ENCODE measurements at regions not wholly inside any gene's neighbourhood (a gene's known extent, or its start where the extent isn't known, plus 50 kb on each side); places are given as distances from the start of the nearest gene placed in this dataset.

GRCh38 chr18:42437646-42438045, 482.6 kb downstream of the PIK3C3 start:
- Mint-ChIP-seq H3K36me3 (no peaks in the 10 kb centered on the region), H3K27ac (no peak overlapping the region), H3K9me3 (peaks cover 6 to 7% of the 10 kb centered on the region in 2 donors)
- DNase-seq (ENCODE audit: low spot score in 2 of 2) (no peak), ATAC-seq (no peak)

GRCh38 chr18:42442656-42443055, 487.6 kb downstream of the PIK3C3 start:
- ATAC-seq (no peak), DNase-seq (ENCODE audit: low spot score in 2 of 2) (no peak)
- Mint-ChIP-seq H3K27ac (no peak overlapping the region), H3K36me3 (no peaks in the 10 kb centered on the region), H3K9me3 (peaks cover 19 to 23% of the 10 kb centered on the region in 2 donors)

- H3K27ac Mint-ChIP-seq: no peak overlapping the region
- DNase-seq (ENCODE audit: low spot score in 2 of 2): no peak
- ATAC-seq: no peak
- H3K9me3 Mint-ChIP-seq: peaks cover 28 to 36% of the 10 kb centered on the region in 2 donors
- H3K36me3 Mint-ChIP-seq: peaks cover 0 to 7% of the 10 kb centered on the region in 2 donors
Observed at GRCh38 chr18:42444349-42444748, 489.3 kb downstream of the PIK3C3 start.

GRCh38 chr18:42445359-42445758, 490.3 kb downstream of the PIK3C3 start:
- DNase-seq (ENCODE audit: low spot score in 2 of 2): no peak
- peaks cover 0 to 7% of the 10 kb centered on the region in 2 donors for H3K36me3 Mint-ChIP-seq
- no peak overlapping the region for H3K27ac Mint-ChIP-seq
- ATAC-seq: no peak
- H3K9me3 Mint-ChIP-seq: peaks cover 28 to 36% of the 10 kb centered on the region in 2 donors

GRCh38 chr18:42446195-42446594, 491.2 kb downstream of the PIK3C3 start:
- DNase-seq (ENCODE audit: low spot score in 2 of 2) (no peak), ATAC-seq (no peak)
- Mint-ChIP-seq H3K9me3 (peaks cover 30 to 36% of the 10 kb centered on the region in 2 donors), H3K27ac (no peak overlapping the region), H3K36me3 (peaks cover 0 to 7% of the 10 kb centered on the region in 2 donors)

- no peak for ATAC-seq
- H3K27ac Mint-ChIP-seq: no peak overlapping the region
- peaks cover 24 to 30% of the 10 kb centered on the region in 2 donors for H3K9me3 Mint-ChIP-seq
- peaks cover 0 to 7% of the 10 kb centered on the region in 2 donors for H3K36me3 Mint-ChIP-seq
- DNase-seq (ENCODE audit: low spot score in 2 of 2): no peak
Observed at GRCh38 chr18:42447688-42448087, 492.7 kb downstream of the PIK3C3 start.

- DNase-seq (ENCODE audit: low spot score in 2 of 2) (no peak), ATAC-seq (no peak)
- H3K36me3 Mint-ChIP-seq: no peaks in the 10 kb centered on the region
- H3K27ac Mint-ChIP-seq: no peak overlapping the region
- peaks cover 10 to 11% of the 10 kb centered on the region in 2 donors for H3K9me3 Mint-ChIP-seq
Observed at GRCh38 chr18:42458226-42458625, 503.2 kb downstream of the PIK3C3 start.

GRCh38 chr18:42459873-42460272, 504.8 kb downstream of the PIK3C3 start:
- ATAC-seq: no peak
- Mint-ChIP-seq H3K27ac (no peak overlapping the region), H3K9me3 (peaks cover 4 to 6% of the 10 kb centered on the region in 2 donors), H3K36me3 (no peaks in the 10 kb centered on the region)
- DNase-seq (ENCODE audit: low spot score in 2 of 2): no peak

- no peak overlapping the region for H3K27ac Mint-ChIP-seq
- no peaks in the 10 kb centered on the region for H3K36me3 Mint-ChIP-seq
- ATAC-seq (no peak), DNase-seq (ENCODE audit: low spot score in 2 of 2) (no peak)
- no peaks in the 10 kb centered on the region for H3K9me3 Mint-ChIP-seq
Observed at GRCh38 chr18:42471885-42472284, 516.9 kb downstream of the PIK3C3 start.

- DNase-seq (ENCODE audit: low spot score in 2 of 2) (no peak), ATAC-seq (no peak)
- no peak overlapping the region for H3K27ac Mint-ChIP-seq
- no peaks in the 10 kb centered on the region for H3K36me3 Mint-ChIP-seq
- H3K9me3 Mint-ChIP-seq: no peaks in the 10 kb centered on the region
Observed at GRCh38 chr18:42473611-42474010, 518.6 kb downstream of the PIK3C3 start.

- H3K36me3 Mint-ChIP-seq: no peaks in the 10 kb centered on the region
- ATAC-seq (no peak), DNase-seq (ENCODE audit: low spot score in 2 of 2) (no peak)
- no peaks in the 10 kb centered on the region for H3K9me3 Mint-ChIP-seq
- H3K27ac Mint-ChIP-seq: no peak overlapping the region
Observed at GRCh38 chr18:42474577-42474976, 519.5 kb downstream of the PIK3C3 start.

- no peak overlapping the region for H3K27ac Mint-ChIP-seq
- H3K9me3 Mint-ChIP-seq: no peaks in the 10 kb centered on the region
- ATAC-seq (no peak), DNase-seq (ENCODE audit: low spot score in 2 of 2) (no peak)
- H3K36me3 Mint-ChIP-seq: no peaks in the 10 kb centered on the region
Observed at GRCh38 chr18:42475157-42475556, 520.1 kb downstream of the PIK3C3 start.

GRCh38 chr18:42477267-42477666, 522.2 kb downstream of the PIK3C3 start:
- no peak for ATAC-seq
- Mint-ChIP-seq H3K27ac (no peak overlapping the region), H3K36me3 (no peaks in the 10 kb centered on the region)

GRCh38 chr18:42480441-42480840, 525.4 kb downstream of the PIK3C3 start:
- DNase-seq (ENCODE audit: low spot score in 2 of 2): no peak
- Mint-ChIP-seq H3K9me3 (peaks cover 9 to 17% of the 10 kb centered on the region in 2 donors), H3K36me3 (no peaks in the 10 kb centered on the region), H3K27ac (no peak overlapping the region)
- ATAC-seq: no peak

More at GRCh38 chr18:42477267-42477666, 522.2 kb downstream of the PIK3C3 start:
- DNase-seq (ENCODE audit: low spot score in 2 of 2): no peak
- peaks cover 0 to 4% of the 10 kb centered on the region in 2 donors for H3K9me3 Mint-ChIP-seq

GRCh38 chr18:42484648-42485047, 529.6 kb downstream of the PIK3C3 start:
- Mint-ChIP-seq H3K36me3 (no peaks in the 10 kb centered on the region), H3K27ac (no peak overlapping the region), H3K9me3 (peaks cover 9 to 24% of the 10 kb centered on the region in 2 donors)
- DNase-seq (ENCODE audit: low spot score in 2 of 2) (no peak), ATAC-seq (no peak)

- peaks cover 9 to 20% of the 10 kb centered on the region in 2 donors for H3K9me3 Mint-ChIP-seq
- ATAC-seq (no peak), DNase-seq (ENCODE audit: low spot score in 2 of 2) (no peak)
- no peak overlapping the region for H3K27ac Mint-ChIP-seq
- H3K36me3 Mint-ChIP-seq: no peaks in the 10 kb centered on the region
Observed at GRCh38 chr18:42486271-42486670, 531.2 kb downstream of the PIK3C3 start.

GRCh38 chr18:42508683-42509296, 553.8 kb downstream of the PIK3C3 start:
- no peak for ATAC-seq
- no peak for DNase-seq (ENCODE audit: low spot score in 2 of 2)
- Mint-ChIP-seq H3K36me3 (peaks cover 0 to 9% of the 10 kb centered on the region in 2 donors), H3K9me3 (peaks cover 28 to 38% of the 10 kb centered on the region in 2 donors), H3K27ac (no peak overlapping the region)

- Mint-ChIP-seq H3K36me3 (peaks cover 0 to 8% of the 10 kb centered on the region in 2 donors), H3K9me3 (peaks cover 27 to 35% of the 10 kb centered on the region in 2 donors), H3K27ac (no peak overlapping the region)
- ATAC-seq: no peak
- DNase-seq (ENCODE audit: low spot score in 2 of 2): no peak
Observed at GRCh38 chr18:42509750-42510415, 554.8 kb downstream of the PIK3C3 start.

Data from activated naive CD4-positive, alpha-beta T cell treated with anti-CD3 and anti-CD28 coated beads, Interleukin-2, amount 50 U/mL, for 72 hours (primary cell).